DOHH2 (cell line): ENCODE measurements at regions not wholly inside any gene's neighbourhood (a gene's known extent, or its start where the extent isn't known, plus 50 kb on each side); places are given as distances from the start of the nearest gene placed in this dataset.

Experiments used
- H3F3A ChIP-seq: fragments of 200-600 bp; sonication (generic), shearing (Covaris generic); 2 replicates; pipeline ENCODE4 v1.6.0; 2016; ENCODE audit warnings: antibody characterized with exemption, mild to moderate bottlenecking; ENCODE audit not compliant: control insufficient read depth, insufficient read depth
- H3K27ac ChIP-seq: fragments of 200-600 bp; sonication (generic); 2 replicates; pipeline ENCODE4 v1.5.1; 2014; ENCODE audit warnings: low read depth, mild to moderate bottlenecking, low read length, moderate library complexity
- H3K27me3 ChIP-seq: fragments of 200-600 bp; sonication (generic); 2 replicates; pipeline ENCODE4 v1.6.1; 2014; ENCODE audit warnings: mild to moderate bottlenecking, low read length, mixed read lengths; ENCODE audit not compliant: control insufficient read depth
- H3K36me3 ChIP-seq: fragments of 200-600 bp; sonication (generic); 2 replicates; pipeline ENCODE4 v1.6.1; 2014; ENCODE audit warnings: mild to moderate bottlenecking, low read length, moderate library complexity, mixed read lengths; ENCODE audit not compliant: control insufficient read depth
- H3K4me1 ChIP-seq: fragments of 200-600 bp; sonication (generic); 2 replicates; pipeline ENCODE4 v1.6.1; 2014; ENCODE audit warnings: mild to moderate bottlenecking, low read length, mixed read lengths; ENCODE audit not compliant: control insufficient read depth
- H3K4me2 ChIP-seq: fragments of 200-600 bp; sonication (generic); 2 replicates; pipeline ENCODE4 v1.6.0; 2014; ENCODE audit warnings: mild to moderate bottlenecking, low read length, moderate library complexity
- H3K4me3 ChIP-seq: fragments of 200-600 bp; sonication (generic); 2 replicates; pipeline ENCODE4 v1.5.1; 2014; ENCODE audit warnings: mild to moderate bottlenecking, low read length, mixed read lengths
- H3K79me2 ChIP-seq: fragments of 200-600 bp; sonication (generic); 2 replicates; pipeline ENCODE4 v1.6.1; 2014; ENCODE audit warnings: mild to moderate bottlenecking, low read length, mixed read lengths; ENCODE audit not compliant: control insufficient read depth
- H3K9me2 ChIP-seq: fragments of 200-600 bp; sonication (generic); replicated peaks from 2 replicates; pipeline ENCODE4 v1.6.1; 2014; ENCODE audit warnings: mild to moderate bottlenecking, low read length, mixed read lengths; ENCODE audit not compliant: control insufficient read depth
- H3K9me3 ChIP-seq: fragments of 200-600 bp; sonication (generic); 2 replicates; pipeline ENCODE4 v1.6.1; 2014; ENCODE audit warnings: antibody characterized with exemption, low read length, mixed read lengths; ENCODE audit not compliant: control insufficient read depth, insufficient read depth
- H4K20me1 ChIP-seq: fragments of 200-600 bp; sonication (generic); 2 replicates; pipeline ENCODE4 v1.6.0; 2014; ENCODE audit warnings: low read depth, mild to moderate bottlenecking, antibody characterized with exemption, low read length, moderate library complexity; ENCODE audit not compliant: control insufficient read depth, insufficient read depth
- EZH2phosphoT487 ChIP-seq: fragments of 200-600 bp; sonication (generic); IDR thresholded peaks from 2 replicates; pipeline ENCODE4 v1.6.1; 2017; ENCODE audit warnings: borderline replicate concordance, mild to moderate bottlenecking, antibody characterized with exemption, low read length, moderate library complexity, mixed read lengths
- TF ChIP-seq, protein P1 (sequence below): fragments of 200-600 bp; sonication (generic); IDR thresholded peaks from one replicate; pipeline ENCODE4 v1.5.1; 2014; ENCODE audit warnings: antibody characterized with exemption, mild to moderate bottlenecking, low read depth, low read length; ENCODE audit not compliant: poor library complexity, severe bottlenecking

DNA sequence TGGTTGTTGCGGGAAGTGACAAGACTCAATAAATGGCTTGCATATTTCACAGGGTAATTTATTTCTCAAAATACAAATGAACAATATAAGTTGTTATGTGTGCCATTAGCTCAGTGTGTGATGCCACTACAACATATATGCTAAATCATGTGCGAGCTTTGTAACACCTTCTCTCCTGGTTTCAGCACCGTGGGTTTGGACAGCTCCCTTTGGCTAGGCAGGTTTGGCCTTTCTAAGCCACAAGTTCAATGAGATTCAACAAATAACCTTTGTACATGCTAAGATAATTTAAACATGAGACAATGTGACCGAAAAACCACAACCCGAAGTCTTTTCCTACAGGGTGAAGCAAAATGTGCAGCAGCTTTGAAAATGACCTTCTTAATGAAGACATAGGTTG is 563.9 kb downstream of the TMEM114 start:
- Histone ChIP-seq H3K27ac (no peak overlapping the region), H3K36me3 (no peaks in the 10 kb centered on the region), H3K9me3 (no peaks in the 10 kb centered on the region), H3K4me3 (no peak overlapping the region), H3K79me2 (no peaks in the 10 kb centered on the region), H3F3A (no peaks in the 10 kb centered on the region), H3K4me2 (no peak overlapping the region), H4K20me1 (no peaks in the 10 kb centered on the region), H3K4me1 (no peaks in the 10 kb centered on the region), H3K9me2 (no peaks in the 10 kb centered on the region), H3K27me3 (no peaks in the 10 kb centered on the region)
- TF ChIP-seq, protein P1, sequence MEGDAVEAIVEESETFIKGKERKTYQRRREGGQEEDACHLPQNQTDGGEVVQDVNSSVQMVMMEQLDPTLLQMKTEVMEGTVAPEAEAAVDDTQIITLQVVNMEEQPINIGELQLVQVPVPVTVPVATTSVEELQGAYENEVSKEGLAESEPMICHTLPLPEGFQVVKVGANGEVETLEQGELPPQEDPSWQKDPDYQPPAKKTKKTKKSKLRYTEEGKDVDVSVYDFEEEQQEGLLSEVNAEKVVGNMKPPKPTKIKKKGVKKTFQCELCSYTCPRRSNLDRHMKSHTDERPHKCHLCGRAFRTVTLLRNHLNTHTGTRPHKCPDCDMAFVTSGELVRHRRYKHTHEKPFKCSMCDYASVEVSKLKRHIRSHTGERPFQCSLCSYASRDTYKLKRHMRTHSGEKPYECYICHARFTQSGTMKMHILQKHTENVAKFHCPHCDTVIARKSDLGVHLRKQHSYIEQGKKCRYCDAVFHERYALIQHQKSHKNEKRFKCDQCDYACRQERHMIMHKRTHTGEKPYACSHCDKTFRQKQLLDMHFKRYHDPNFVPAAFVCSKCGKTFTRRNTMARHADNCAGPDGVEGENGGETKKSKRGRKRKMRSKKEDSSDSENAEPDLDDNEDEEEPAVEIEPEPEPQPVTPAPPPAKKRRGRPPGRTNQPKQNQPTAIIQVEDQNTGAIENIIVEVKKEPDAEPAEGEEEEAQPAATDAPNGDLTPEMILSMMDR = no peak
- TF ChIP-seq EZH2phosphoT487 = no peak

DNA sequence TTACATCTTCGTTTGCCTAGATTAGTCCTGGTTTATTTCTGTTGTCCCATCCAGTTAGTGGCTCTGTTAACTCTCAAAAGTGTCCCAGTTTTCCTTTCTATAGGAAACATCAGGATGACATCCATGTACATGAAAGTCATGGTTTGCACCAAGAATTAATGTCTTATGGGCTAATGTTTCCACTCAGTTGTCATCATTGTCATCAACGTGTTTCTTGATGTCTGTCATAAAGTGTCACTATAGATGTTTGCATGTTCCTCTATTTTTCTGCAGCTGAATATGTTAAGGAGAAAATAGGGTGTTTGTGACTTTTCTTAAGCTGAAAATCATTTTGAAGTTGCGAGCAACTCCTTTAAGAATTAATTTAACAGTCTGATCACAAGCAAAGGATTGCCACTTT is 567.0 kb downstream of the TMEM114 start:
- TF ChIP-seq, protein P1 = no peak
- TF ChIP-seq EZH2phosphoT487 = no peak
- Histone ChIP-seq H4K20me1 (no peaks in the 10 kb centered on the region), H3F3A (no peaks in the 10 kb centered on the region), H3K4me2 (no peak overlapping the region), H3K79me2 (no peaks in the 10 kb centered on the region), H3K9me2 (no peaks in the 10 kb centered on the region), H3K27me3 (no peaks in the 10 kb centered on the region), H3K4me1 (no peaks in the 10 kb centered on the region), H3K9me3 (no peaks in the 10 kb centered on the region), H3K36me3 (no peaks in the 10 kb centered on the region), H3K4me3 (no peak overlapping the region), H3K27ac (no peak overlapping the region)

DNA sequence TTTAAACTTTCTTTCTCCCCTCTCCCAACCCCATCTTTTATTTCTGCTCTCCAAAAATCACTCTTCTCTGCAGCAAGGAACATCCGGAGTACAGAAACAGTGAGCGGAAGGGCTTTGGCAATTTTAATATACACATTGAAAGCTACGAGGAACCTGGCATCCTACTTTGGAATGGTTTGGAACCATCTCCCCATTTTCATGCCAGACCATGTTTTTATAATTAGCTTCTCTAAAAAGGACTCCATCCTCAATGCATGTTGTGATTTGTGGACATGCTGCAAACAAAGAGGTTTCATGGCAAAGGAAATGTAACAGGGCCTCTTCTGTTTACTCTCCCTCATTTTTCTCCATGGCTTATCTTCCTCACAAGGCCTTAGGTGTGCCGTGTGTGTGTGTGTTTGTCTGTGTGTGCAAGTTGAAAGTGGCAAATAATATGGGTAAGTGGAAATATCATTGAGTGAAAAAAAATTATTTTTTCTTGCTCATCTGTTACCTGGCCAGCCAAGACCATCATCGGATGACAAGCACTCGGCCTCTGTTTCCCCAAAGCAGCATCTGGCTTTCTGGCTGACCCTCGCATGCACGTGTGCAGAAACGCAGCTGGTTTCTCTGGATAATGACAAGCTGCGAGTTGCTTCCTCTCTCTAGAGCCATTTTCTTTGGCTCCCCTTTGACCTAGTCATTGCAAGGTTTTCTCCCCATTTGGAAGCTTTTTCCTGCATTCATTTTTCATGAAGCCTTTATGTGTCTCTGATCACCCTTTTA is 585.0 kb downstream of the TMEM114 start:
- H3K4me1 ChIP-seq = no peaks in the 10 kb centered on the region
- H3K36me3 ChIP-seq = no peaks in the 10 kb centered on the region
- no peak overlapping the region for H3K4me3 ChIP-seq
- H3K27me3 ChIP-seq = no peaks in the 10 kb centered on the region
- no peak overlapping the region for H3K27ac ChIP-seq
- no peak overlapping the region for H3K4me2 ChIP-seq
- no peaks in the 10 kb centered on the region for H3F3A ChIP-seq
- TF ChIP-seq, protein P1 = no peak
- TF ChIP-seq EZH2phosphoT487 = no peak
- H3K9me2 ChIP-seq = no peaks in the 10 kb centered on the region
- H3K79me2 ChIP-seq = no peaks in the 10 kb centered on the region
- no peaks in the 10 kb centered on the region; the same call in 1 of the 2 replicates for H3K9me3 ChIP-seq
- H4K20me1 ChIP-seq = no peaks in the 10 kb centered on the region
